Esophagus mucosa (tissue), 1 donor: ENCODE measurements at regions not wholly inside any gene's neighbourhood (a gene's known extent, or its start where the extent isn't known, plus 50 kb on each side); places are given as distances from the start of the nearest gene placed in this dataset.

Experiments
- ATAC-seq: fragments of 200-7000 bp; cut with Tn5 transposase; one replicate; pipeline ENCODE4 v1.9.1; 2020
- donor health status: DM: yes; HTN: yes; CAD: no.

DNA sequence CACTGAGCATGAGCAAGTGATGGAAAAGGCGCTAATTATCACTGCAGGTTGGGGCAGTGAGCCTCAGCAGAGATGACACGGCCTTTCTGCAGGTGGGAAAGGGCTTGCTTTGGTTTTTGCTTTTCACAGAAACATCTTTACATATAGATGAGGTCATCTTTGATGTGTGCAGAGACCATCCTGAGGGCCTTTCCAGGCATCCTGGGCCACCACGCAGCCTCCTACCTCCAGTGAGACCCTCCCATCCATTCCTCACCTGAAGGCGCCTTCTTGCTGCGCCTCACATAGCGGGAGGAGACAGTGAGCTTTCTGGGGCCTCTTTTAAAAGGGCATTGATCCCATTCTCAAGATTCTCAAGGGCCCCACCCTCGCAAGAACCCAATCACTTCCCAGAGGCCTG lies 235.3 kb upstream of the RAB6C start:
- ATAC-seq, result no peak

DNA sequence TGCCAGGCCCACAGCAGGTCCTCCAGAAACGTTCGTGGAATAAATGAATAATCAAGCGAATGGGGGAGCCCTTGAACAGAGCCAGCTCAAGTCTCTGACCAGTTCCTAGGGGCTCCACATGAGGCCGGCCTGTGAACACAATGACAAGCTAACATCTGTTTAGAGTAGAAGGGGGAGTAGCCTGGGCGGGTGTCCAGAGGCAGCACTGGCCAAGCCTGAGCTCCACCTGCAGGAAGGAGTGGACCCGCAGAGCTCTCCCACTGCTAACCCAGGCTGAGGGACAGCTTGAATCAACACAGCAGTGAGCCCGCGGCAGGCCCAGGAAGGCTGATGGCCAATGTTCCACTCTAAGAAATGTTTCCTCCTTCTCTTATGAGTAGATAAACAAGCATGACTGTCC lies 234.8 kb upstream of the RAB6C start:
- ATAC-seq, result no peak

DNA sequence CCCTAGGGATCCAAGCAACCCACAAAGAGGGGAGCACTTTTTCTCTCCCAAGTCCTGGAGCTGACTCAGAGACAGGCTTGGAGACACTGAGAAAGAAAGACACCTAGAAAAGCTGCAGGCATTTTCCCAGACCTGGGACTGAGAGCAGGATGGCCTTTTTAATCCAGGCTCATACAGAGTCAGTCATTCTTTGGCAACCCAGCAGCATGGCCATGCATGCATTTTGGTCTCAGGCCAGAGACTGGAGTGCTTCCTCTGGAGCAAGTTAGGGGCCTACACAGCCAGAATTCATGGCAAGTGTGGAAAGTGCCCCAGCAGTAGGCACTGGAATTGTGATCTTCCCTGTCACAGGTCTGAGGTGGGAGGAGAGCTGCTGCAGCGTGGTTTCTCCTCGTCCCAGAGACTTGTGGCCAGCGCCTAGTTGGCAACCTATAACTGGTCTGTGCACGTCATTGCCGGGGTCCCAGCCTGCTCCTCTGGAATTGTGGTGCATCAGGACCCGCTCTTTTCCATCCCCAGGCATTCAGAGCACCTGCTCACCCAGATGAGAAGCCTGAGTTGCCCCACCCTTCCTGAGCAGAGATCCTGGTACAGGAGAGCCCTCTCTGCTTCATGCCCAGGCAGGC lies 231.9 kb upstream of the RAB6C start:
- peak; percentile 68 for ATAC-seq

DNA sequence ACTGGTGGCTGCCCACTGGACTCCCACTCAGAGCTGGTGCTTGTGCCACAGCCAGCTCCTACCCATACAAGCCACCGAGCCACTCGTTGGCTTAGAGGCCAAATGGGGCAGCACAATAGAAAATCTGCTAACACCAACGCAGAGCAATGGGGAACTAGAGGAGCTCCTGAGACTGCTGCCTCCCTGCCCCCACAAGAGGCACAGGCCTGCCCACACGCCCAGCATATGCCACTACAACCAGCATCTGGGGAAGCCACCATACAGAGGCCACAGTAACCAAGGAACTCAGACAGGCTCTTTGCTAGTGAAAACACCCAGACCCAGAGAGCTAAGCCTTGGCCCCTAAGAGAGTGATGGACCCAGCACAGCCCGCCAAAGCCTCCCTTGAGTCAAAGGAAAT lies 231.2 kb upstream of the RAB6C start:
- ATAC-seq, result peak; percentile 27

DNA sequence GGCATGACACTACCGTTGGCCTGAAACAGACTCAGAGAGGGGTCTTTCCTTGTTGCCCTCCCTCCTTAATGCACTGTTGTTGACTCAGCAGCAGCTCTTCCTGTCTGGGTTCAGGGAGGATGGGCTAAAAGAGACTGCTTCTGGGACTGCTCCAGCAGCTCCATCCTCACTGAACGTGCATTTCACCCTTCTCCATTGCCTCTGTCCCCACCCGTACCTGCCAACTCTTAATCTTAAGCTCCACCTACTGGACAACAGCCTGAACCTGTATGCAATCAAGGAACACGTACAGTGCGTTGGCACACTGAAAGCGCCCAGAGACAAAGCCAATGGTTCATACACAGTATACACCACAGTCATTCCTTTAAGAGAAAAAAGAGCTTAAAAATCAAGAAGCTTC lies 230.8 kb upstream of the RAB6C start:
- peak; percentile 92 for ATAC-seq

DNA sequence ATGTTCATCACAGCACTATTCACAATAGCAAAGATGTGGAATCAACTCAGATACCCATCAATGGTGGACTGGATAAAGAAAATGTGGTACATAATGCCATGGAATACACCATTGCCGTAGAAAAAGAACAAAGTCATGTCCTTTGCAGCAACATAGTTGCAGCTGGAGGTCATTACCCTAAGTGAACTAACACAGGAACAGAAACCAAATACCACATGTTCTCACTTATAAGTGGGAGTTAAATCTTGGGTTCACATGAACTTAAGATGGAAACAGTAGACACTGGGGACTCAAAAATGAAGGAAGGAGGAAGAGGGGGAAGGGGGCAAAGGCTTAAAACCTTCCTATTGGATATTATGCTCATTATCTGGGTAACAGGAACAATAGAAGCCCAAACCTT lies 228.1 kb upstream of the RAB6C start:
- ATAC-seq, result no peak

DNA sequence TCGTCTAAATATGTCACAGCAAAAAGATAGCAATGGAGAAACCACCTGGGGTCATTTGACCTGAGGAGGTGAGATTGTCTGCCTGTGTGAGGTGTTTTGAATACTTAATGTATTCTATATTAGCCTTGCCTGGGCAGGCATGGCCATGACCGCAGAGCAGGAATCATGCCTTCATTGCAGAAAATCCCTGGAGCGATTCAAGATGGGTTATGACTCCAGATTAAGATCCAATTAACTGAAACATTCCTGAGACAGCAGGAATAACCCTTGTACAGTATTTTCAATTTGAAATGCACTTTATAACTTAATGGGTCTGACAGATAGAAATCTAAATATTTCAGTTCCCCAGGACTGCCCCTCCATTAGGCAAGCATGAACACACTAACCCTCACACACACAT lies 227.3 kb upstream of the RAB6C start:
- no peak for ATAC-seq

DNA sequence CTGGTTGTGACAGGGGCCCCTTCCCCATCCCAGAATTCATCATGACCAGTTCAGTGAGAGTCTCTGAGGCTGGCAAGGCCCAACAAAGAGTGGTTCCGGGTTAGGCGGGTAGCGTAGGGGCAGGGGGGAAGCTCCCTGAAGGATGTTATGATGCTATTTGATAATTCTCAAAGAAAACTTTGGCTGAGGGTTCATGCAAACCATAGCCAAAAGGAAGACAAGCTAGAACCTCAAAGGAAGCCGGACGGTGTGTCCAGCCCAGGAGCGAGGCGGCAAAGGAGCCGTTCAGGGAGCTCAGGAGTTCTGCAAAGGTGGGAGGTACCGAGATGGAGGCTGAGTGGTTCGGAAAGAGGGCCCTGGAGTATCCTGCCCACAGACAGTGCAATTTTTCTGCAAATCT lies 226.8 kb upstream of the RAB6C start:
- ATAC-seq, result no peak

DNA sequence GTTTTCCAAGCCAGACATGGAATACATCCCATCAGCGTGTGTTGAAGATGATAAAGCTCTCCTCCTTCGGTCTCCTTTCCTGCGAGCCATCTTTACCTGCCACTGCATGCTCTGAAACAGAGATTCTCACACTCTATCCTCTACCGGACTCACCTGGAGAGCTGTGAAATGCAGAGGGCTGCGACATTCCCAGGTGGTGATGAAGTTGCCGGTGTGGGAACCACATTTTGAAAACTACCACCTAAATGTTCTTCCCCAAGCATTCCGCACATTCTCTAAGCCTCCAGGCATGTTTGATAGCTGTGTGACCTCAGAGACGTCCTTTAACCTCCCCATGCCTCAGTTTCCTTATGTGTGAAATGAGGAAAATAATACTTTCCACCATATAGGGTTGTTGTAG lies 226.2 kb upstream of the RAB6C start:
- no peak for ATAC-seq

DNA sequence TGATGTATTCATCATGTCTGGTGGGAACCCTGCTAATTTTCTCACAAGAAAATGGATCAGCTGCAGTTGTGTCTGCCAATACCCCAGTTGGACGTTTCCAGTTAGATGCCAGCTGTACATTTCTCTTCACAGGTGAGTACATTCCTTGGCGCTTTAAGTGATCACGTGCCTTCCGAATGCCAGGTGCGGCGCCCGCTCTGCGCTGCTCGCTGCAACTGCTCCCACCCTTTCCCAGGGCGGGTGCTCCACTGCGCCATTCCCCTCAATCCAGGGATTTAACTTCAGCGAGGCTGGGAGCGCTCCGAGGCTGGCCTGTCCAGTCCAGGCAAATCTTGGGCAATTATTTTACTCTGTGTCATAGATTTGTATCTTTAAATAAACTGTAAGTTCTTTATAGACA lies 225.0 kb upstream of the RAB6C start:
- no peak for ATAC-seq

DNA sequence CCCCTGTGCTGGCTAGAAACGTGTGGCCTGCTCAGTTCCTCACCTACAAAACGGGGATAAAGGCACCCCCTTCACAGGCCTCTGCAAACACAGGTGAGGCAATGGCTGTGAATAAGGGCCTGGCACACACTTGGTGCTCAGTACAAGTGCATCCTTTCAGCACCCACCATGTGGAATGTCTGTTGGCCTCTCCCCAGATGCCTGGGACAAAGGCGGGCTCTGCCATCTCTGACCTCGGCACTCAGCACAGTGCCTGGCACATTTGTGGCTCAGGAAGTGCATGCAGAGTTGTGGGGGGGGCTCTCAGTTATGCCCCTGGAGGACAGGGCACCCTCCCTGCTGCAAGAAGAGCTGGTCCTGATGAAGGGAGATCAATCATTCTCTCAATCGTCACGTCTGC lies 224.6 kb upstream of the RAB6C start:
- no peak for ATAC-seq

DNA sequence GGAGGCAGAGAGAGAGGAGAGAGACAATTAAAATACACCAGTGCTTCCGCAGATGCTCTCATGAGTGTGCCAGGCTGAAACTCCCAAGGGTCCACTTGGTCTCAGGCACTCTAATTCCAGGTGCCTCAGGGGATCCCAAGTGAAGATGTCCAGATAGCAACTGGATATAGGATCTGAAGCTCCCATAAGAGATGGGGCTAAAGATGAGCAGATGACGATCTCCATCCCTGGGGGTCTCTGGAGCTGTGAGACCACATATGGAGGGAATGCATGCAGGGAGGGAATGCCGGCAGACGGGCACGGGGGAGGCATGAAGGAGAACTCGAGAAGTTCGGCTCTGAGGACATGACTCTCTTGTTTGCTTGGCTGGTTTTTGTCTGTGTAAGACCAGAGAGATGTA lies 223.7 kb upstream of the RAB6C start:
- ATAC-seq, result no peak

DNA sequence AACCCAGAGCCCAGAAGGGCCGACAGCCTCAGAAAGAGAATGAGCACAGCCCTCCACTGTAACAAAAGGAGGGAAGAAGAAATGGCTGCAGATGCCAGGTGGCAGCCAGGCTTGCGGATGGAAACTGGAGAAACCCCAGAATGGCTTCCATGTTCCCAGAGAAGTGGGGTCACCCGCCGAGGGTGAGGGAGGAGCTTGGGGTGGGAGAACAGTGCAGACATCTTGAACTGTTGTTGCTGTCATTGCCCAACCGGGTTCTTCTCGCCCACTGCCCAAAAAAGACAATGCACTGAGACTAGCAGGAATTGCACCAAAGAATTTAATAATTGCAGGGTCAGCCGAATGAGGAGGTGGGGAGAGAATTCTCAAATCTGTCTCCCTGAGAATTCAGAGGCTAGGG lies 223.2 kb upstream of the RAB6C start:
- no peak for ATAC-seq

DNA sequence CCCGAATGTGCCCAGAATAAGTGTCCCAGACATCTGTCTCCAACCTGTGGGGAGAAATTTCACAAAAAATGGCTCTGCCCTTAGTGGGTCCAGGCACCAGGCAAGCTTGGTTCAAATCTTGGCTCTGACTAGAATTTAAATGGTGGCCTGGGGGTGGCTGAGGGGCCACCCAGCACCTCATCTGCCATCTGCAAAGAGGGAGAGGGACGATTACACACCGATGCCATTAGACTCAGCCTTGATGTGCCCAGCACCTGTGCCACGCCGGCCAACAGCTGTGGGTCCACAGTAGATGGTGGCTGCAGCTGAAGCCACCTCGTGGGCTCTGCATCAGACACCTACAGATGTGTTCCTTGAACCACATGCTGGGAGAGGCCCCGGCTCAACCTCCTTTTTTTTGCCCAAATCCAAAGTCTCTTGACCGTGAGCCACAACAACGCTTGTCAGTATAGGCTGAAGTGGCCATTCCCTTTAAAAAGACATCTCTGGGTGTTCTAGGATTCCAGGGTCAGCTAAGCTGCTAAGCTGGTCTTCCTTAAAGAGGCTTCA lies 222.0 kb upstream of the RAB6C start:
- ATAC-seq, result no peak

DNA sequence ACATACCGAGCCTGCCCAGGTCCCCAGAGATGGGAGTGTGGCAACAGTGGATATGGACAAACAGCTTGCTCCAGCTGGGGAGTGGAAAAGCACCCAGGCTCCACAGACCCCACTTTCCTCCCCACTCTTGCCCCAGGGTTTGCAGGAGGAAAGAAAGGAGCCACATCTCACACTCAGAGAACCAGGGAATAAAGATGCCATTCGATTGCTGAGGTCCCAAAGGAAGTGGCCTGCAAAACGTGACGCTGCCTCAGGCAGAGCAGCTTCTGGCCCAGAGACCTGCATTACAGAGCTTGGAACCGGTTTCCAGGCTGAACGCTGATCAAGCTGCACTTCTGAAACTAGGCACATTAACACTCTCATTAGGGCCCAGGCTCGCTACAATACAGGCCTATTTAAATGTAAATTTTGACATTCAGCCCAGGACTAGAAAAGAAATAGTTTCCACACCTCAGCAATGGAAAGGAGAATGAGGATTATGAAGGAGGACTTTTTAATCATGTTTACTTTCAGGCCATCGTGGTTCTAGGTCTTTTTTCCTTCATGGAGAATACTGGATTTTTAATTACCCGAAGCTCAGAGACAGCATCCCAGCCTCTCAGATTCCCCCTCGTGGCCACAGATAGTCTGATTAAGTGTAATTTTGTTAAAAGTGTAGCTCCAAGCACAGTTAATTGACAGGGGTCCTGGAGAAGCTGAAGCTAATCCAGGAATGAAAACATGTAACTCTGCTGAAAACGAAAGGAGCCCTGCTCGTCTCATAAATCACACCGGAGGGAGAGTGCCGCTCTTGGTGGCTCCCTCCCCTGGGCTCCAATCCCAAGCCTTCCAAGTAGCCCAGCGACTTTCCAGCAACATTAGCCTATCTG lies 221.3 kb upstream of the RAB6C start:
- no peak for ATAC-seq

DNA sequence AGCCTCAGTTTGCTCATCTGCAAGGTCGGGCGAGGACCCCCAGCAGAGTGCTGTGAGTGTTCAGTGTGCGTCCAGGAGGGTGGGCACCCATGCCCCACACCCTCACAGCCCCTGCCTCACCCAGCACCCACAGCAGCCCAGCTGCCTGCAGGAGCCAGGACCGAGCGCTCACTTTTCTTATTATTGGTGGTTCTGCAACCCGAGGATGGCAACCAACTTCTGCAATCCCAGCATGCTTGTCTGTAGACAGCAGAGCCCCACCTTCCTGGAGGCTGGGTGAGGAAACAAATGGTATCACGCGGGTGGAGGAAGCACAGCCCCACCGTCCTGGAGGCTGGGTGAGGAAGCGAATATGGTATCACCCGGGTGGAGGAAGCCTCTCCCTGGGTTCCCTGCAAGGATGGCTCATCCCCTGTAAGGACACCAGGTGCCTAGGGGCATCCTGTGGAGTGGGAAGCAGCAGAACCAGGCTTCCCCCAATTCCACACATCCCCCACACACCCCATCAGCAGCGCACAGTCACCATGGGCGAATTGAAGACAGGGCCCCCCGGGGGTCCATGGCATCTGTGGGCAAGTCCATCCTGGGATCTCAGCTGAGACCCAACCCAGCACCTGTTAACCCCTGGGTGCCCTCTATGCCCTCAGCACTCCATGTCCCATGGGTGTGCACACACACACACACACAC lies 220.5 kb upstream of the RAB6C start:
- ATAC-seq, result peak; percentile 50

DNA sequence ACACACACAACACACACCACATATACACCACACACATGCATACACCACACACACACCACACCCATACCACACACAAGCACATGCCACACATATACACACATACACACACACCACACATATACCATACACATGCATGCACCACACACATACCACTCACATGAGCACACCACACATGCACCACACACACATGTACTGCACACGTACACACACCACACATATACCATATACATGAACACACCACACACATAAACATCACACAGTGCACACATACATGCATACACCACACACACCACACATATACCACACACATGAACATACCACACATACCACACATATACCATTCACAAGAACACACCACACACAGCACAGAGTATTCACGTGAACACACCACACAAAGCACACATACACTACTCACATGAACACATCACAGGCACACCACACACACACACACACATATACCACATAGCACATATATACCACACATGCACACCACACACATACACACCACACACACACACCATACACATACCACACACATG lies 219.9 kb upstream of the RAB6C start:
- ATAC-seq, result no peak

DNA sequence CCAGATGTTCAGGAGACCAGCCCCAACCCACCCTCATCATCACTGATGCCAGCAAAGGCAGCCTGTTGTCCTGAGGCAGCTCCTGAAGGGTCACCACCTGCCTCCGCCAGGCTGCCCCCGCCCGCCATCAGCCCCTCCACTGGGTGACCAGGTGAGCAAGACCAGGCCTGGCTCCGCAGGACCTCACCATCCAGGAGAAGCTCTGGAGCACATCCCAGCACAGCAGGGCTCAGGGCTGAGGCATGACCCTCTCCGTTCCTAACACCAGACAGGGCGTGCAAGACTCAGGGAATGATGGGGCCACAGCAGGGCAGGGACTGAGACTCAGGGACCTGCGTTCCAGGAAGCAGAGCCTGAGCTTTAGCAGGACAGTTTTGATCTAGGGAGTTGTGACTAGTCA lies 218.8 kb upstream of the RAB6C start:
- ATAC-seq, result no peak

DNA sequence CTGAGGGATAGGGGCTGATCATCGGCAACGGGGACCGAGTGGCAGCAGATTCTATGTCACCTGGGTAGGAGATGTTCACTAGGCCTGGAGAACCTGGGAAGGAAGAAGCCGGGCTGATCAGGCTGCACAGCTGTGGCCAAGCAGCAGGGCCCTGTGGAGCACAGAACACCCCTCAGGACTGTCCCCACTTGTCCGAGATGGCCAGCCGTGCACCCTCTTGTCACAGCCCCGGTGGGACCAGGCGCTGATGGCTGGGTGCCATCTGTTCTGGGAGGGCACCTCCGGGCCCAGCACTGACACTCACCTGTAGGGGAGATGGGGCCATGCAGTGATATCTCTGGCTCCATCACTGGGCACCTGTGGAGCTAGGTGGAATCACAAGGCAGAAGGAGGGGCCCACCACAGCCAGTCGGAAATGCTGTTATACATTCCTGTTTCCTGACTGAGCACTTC lies 217.9 kb upstream of the RAB6C start:
- ATAC-seq, result no peak

DNA sequence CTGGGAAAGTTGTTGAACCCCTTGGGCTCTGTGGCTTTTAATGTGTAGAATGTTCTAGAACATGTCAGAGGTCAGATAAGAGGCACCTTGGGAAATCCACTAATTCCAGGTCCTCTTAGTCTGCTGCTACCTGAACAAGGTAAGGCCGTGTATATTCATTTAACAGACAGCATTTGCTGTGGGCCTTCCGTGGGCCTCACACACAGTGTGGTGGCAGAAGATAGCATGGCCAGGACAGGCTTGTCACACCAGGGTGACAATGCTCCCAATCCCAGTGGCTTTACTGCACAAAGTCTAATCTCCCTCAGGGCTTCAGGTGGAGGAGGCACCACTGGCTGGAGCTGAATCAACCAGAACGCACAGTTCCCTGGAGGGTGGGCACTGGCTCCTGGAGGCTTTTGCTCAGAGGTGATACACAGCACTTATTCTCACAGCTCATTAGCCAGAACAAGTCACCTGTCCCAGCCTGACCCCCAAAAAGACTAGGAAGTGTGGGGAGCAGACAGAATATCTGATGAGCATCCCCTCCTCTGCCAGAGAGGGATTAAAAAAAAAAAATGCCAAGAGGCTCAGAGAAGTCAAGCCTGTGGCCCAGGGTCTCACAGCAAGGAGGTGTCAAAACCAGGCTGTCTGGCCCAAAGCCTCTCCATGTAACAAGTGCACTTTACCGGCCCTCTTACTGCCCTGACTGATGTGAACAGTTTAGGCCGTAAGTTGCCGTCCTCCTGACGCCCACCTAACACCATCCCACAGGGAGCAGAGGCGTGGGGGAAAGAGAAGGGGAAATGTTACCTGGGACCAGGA lies 216.9 kb upstream of the RAB6C start:
- no peak for ATAC-seq

DNA sequence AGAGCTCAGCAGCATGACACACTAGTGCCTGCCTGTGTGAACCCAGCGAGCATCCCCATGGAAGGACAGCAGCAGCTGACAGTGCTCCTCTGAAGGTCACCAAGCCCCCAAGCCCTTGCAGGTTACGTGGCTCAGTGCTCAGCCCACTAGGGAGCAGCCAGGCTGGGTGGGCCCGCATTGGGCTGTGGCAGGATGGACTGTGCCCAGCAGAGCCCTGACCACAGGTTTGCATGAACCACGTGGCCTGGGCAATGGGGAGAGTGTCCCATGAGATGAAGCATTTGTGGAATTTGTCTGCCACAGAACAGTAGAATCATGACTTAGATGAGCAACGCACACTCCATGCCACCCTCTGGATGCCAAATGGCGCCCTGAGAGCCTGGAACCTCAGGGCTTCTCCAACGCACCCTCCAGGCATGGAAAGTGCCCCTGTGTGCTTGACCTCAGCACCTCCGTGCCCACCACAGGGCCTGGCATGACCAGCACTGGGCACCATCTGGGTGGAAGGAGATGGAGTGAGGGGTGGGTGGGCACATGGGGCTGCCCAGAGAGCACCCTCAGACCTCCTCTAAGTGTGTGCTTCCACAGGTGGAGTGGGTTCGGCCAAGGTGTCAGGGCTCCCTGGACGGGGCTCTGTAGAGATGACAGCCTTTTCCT lies 216.1 kb upstream of the RAB6C start:
- no peak for ATAC-seq

DNA sequence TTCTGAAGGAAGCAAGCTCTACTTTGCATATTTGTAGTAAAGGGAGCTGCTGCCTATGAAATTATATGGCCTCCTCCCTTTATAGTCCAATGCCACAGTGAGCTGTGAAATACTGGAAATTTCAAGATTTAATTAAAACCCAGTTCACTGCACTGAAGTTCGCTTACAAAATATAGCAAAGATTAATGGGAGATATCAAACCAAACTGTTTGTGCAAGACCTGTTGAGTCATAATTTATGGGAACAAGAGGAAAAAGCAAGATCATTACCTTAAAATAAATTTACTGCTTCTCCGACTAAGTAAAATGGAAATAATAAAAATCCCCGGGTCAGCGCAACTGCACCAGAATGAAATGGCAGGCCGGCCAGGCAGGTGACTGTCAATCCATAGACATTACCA lies 215.5 kb upstream of the RAB6C start:
- ATAC-seq, result no peak
